Sigmoid colon (tissue), 3 donors: ENCODE measurements at regions not wholly inside any gene's neighbourhood (a gene's known extent, or its start where the extent isn't known, plus 50 kb on each side); places are given as distances from the start of the nearest gene placed in this dataset.
"Not testable (repeated sequence)": the region's sequence is repeated elsewhere in the genome, so short reads cannot be mapped to it uniquely, and the experiment has no call there.

Source experiments
- CTCF ChIP-seq, 4 experiments: fragments of 450-650 bp in 3 of 4; fragments of 200-600 bp in 1 of 4; IDR thresholded peaks; one replicate each; pipeline ENCODE4 v1.5.1; 2016 to 2019; ENCODE audit warnings: antibody characterized with exemption in 4 of 4, mild to moderate bottlenecking in 3 of 4, moderate library complexity in 2 of 4
- POLR2A ChIP-seq, 2 donors: fragments of 450-650 bp; IDR thresholded peaks; one replicate each; pipeline ENCODE4 v1.6.1; 2016; ENCODE audit warnings: antibody characterized with exemption in 2 of 2, mild to moderate bottlenecking in 2 of 2, moderate library complexity in 2 of 2

GRCh38 chr20:30191785-30192184, 1065.7 kb upstream of the DEFB115 start:
- TF ChIP-seq CTCF, POLR2A (IDR thresholded peaks at IDR 0.05): not testable (repeated sequence)
